Stomach smooth muscle (tissue), 2 donors: ENCODE measurements at regions not wholly inside any gene's neighbourhood (a gene's known extent, or its start where the extent isn't known, plus 50 kb on each side); places are given as distances from the start of the nearest gene placed in this dataset.

ENCODE experiments used
- H3K27ac ChIP-seq: one replicate; pipeline ENCODE4 v1.7.0; 2013; ENCODE audit warnings: mild to moderate bottlenecking, low read length, inconsistent platforms
- H3K27me3 ChIP-seq, 2 donors: one replicate each; pipeline ENCODE4 v1.7.0; 2013; ENCODE audit warnings: low read length in 2 of 2; ENCODE audit not compliant: insufficient read depth in 2 of 2, control insufficient read depth in 1 of 2
- H3K36me3 ChIP-seq, 2 donors: one replicate each; pipeline ENCODE4 v1.7.0; 2013; ENCODE audit warnings: low read length in 2 of 2; ENCODE audit not compliant: control insufficient read depth in 2 of 2, insufficient read depth in 2 of 2
- H3K4me1 ChIP-seq: one replicate; pipeline ENCODE4 v1.7.0; 2013; ENCODE audit warnings: low read length; ENCODE audit not compliant: control insufficient read depth, insufficient read depth
- H3K4me3 ChIP-seq, 2 donors: one replicate each; pipeline ENCODE4 v1.7.0; 2013; ENCODE audit warnings: low read length in 2 of 2
- H3K9ac ChIP-seq, 2 donors: one replicate each; pipeline ENCODE4 v1.7.0; 2013; ENCODE audit warnings: low read length in 2 of 2, mild to moderate bottlenecking in 1 of 2
- H3K9me3 ChIP-seq, 2 donors: one replicate each; pipeline ENCODE4 v1.7.0; 2013; ENCODE audit warnings: low read length in 2 of 2; ENCODE audit not compliant: control insufficient read depth in 2 of 2
- donor health status: healthy.
- donor health status: Pancreatic carcinoma.

DNA sequence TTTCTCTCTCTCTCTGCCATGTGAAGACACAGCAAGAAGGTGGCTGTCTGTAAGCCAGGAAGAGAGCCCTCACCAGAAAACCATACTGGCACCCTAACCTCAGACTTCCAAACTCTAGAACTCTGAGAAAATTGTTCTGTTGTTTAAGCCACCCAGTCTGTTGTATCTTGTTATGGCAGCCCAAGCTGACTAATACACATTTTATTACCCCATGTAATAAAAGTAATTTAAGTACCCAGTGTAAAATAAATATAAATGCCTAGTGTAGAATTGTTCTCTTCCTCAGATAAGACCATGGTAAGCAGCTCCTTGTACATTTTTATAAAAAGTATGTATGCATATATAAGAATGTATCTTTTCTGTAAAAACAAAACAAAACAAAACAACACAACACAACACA, 119.7 kb downstream of the DTL start:
- H3K27ac ChIP-seq: no peak overlapping the region
- H3K4me1 ChIP-seq: no peaks in the 10 kb centered on the region
- H3K4me3 ChIP-seq: no peak overlapping the region
- no peaks in the 10 kb centered on the region for H3K36me3 ChIP-seq
- no peaks in the 10 kb centered on the region for H3K9me3 ChIP-seq
- no peaks in the 10 kb centered on the region for H3K27me3 ChIP-seq
- H3K9ac ChIP-seq: no peak overlapping the region

GRCh38 chr1:212157252-212157651, 121.7 kb downstream of the DTL start:
- no peak overlapping the region for H3K27ac ChIP-seq
- no peaks in the 10 kb centered on the region for H3K36me3 ChIP-seq
- no peaks in the 10 kb centered on the region for H3K27me3 ChIP-seq
- no peak overlapping the region for H3K4me3 ChIP-seq
- no peaks in the 10 kb centered on the region for H3K9me3 ChIP-seq
- H3K4me1 ChIP-seq: peaks cover 13% of the 10 kb centered on the region
- H3K9ac ChIP-seq: no peak overlapping the region

- Histone ChIP-seq H3K36me3 (no peaks in the 10 kb centered on the region), H3K27ac (no peak overlapping the region), H3K9me3 (no peaks in the 10 kb centered on the region), H3K27me3 (no peaks in the 10 kb centered on the region), H3K9ac (no peak overlapping the region), H3K4me3 (no peak overlapping the region), H3K4me1 (peaks cover 18% of the 10 kb centered on the region)
Measured at GRCh38 chr1:212158912-212159796, 123.6 kb downstream of the DTL start.

DNA sequence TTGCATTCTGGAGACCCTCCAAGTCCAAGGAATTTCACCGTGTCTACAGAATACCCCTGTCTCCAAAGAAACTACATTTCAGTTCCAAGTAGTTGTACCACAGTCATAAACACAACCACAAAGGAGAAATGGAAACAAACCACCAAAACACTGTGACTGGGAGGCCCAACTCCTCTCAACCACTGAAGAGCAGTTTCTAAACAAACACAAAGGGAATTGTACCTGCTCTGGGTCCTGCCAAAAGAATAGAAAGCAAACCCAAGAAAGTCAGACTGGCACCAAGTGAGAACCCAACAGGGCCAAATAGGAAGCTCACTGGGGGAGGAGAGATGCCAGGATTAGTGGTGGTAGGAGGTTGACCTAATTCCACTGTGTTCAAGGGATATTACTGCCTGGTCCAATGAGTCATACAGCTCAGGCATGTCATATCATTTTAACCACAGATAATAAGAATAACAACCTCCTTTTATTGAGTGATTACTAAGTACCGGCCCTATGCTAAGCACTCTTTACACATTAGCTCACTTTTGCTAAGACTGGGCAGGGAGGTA, 123.9 kb upstream of the PPP2R5A start:
- Histone ChIP-seq H3K4me3 (no peak overlapping the region), H3K27ac (peak overlapping the region; percentile 24), H3K27me3 (no peaks in the 10 kb centered on the region), H3K9ac (no peak overlapping the region), H3K36me3 (no peaks in the 10 kb centered on the region), H3K9me3 (no peaks in the 10 kb centered on the region), H3K4me1 (peaks cover 18% of the 10 kb centered on the region)

DNA sequence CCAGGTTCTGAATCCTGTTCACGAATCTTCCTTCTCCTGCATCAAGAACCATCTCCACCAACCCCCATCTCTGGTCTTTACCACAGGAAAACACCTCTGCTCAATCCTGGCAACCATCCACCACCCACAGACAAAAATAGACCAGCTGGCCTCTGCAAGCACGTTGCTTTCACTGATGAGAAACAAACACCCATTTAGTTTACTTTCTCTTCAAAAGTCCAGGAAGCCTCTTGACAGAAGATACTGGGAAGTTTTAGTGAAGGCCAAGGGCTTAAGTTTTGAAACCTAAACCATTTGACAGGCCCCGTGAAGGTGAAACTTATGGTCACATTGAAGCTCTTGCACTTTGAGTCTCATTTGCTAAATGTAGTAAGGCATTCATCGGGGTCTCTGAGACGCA, 122.6 kb upstream of the PPP2R5A start:
- no peaks in the 10 kb centered on the region for H3K9me3 ChIP-seq
- H3K36me3 ChIP-seq: no peaks in the 10 kb centered on the region
- H3K27ac ChIP-seq: no peak overlapping the region
- H3K27me3 ChIP-seq: no peaks in the 10 kb centered on the region
- peaks cover 23% of the 10 kb centered on the region for H3K4me1 ChIP-seq
- H3K9ac ChIP-seq: no peak overlapping the region
- peak overlapping the region in 1 of 2 donors; percentile 47 for H3K4me3 ChIP-seq

DNA sequence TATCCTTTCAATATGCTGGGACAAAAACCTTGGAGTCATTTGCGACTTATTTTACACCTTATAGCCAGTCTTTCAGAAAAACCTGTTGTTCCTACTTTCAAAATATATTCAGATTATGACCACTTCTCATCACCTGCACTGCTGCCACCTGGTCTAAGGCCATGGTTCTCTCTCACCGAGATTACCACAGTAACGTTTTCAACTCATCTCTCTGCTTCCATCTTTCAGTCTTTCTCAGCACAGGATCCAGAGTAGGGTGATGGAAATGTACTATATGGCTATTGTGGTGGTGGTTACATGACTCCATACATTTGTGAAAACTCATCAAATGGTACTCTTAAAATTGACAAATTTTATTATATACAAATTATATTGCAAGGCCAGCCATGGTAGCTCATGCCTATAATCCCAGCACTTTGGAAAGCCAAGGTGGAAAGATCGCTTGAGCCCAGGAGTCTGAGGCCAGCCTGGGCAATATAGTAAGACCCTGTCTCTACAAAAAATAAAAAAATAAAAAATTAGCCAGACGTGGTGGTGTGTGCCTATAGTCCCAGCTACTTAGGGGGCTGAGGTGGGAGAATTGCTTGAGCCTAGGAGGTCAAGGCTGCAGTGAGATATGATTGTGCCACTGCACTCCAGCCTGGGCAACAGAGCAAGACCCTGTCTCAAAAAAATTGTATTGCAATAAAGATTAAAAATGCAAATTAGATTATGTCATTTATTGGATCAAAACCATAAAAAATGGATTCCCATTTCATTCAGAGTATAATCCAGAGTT, 120.9 kb upstream of the PPP2R5A start:
- H3K9me3 ChIP-seq: no peaks in the 10 kb centered on the region
- H3K27me3 ChIP-seq: no peaks in the 10 kb centered on the region
- H3K4me1 ChIP-seq: peaks cover 23% of the 10 kb centered on the region
- no peak overlapping the region for H3K4me3 ChIP-seq
- no peak overlapping the region for H3K9ac ChIP-seq
- H3K27ac ChIP-seq: no peak overlapping the region
- no peaks in the 10 kb centered on the region for H3K36me3 ChIP-seq

DNA sequence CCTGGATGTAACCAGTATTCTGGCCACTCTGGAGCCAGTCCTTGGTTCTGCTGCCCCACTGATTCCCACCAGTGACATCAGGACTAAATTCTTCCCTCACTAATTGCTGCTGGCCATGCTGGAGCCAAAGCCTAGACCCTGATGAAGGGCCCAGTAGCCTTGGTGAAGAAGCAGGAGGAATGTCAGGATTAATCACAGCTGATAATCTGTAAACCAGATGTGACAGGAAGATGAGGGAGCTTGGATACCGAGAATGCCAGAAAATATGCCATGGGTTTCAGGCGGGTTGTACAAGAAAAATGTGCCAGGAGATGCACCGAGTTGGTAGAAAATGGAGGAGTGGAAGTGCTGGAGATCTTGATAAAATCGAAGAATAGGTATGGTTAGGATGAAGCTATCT, 119.0 kb upstream of the PPP2R5A start:
- no peak overlapping the region for H3K27ac ChIP-seq
- no peaks in the 10 kb centered on the region for H3K27me3 ChIP-seq
- no peak overlapping the region for H3K9ac ChIP-seq
- H3K4me3 ChIP-seq: no peak overlapping the region
- H3K4me1 ChIP-seq: peaks cover 18% of the 10 kb centered on the region
- no peaks in the 10 kb centered on the region for H3K9me3 ChIP-seq
- H3K36me3 ChIP-seq: no peaks in the 10 kb centered on the region

DNA sequence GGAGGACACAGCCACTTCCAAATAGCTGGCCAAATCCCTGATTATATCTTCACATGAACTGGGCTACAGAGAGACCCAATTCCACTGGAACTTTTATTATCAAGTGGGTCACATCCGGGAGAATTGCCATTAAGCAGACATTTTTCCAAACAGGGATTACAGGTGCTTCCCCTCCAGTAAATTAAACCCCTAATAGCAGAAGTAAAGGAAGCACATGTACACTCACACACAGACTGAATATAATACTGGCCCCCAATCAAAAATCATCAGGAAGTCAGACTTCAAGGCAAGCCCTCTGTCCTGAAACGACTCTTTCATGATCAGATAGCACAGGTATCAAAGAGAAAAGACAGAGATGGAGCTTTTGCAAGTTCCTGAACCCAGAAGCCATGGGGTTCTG, 118.6 kb upstream of the PPP2R5A start:
- Histone ChIP-seq H3K9ac (no peak overlapping the region), H3K27me3 (no peaks in the 10 kb centered on the region), H3K9me3 (no peaks in the 10 kb centered on the region), H3K4me1 (peaks cover 14% of the 10 kb centered on the region), H3K4me3 (no peak overlapping the region), H3K36me3 (no peaks in the 10 kb centered on the region), H3K27ac (no peak overlapping the region)

GRCh38 chr1:212167098-212167497, 118.1 kb upstream of the PPP2R5A start:
- H3K27ac ChIP-seq: no peak overlapping the region
- H3K4me3 ChIP-seq: no peak overlapping the region
- no peaks in the 10 kb centered on the region for H3K36me3 ChIP-seq
- no peaks in the 10 kb centered on the region for H3K9me3 ChIP-seq
- H3K9ac ChIP-seq: no peak overlapping the region
- no peaks in the 10 kb centered on the region for H3K27me3 ChIP-seq
- peaks cover 12% of the 10 kb centered on the region for H3K4me1 ChIP-seq

DNA sequence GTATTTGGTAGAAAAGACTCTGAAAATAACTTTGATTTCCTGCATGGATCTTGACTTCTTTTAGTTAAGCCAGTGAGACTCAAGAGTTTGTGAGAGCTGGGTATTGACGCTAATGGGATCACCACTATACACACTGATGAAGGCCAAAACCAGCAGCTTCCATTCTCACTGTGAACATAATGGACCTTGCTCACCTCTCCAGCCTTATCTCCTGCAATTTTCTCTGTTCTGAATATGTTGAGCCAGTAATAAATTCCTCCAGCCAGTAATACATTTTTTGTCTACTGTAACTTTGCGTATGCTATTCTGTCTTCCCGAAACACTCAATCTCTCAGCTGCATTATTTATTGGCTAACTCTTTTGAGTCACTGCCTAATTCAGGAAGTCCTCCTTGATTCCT, 111.6 kb upstream of the PPP2R5A start:
- H3K9ac ChIP-seq: no peak overlapping the region
- H3K27me3 ChIP-seq: no peaks in the 10 kb centered on the region
- no peak overlapping the region for H3K27ac ChIP-seq
- no peaks in the 10 kb centered on the region for H3K36me3 ChIP-seq
- H3K4me1 ChIP-seq: no peaks in the 10 kb centered on the region
- H3K9me3 ChIP-seq: no peaks in the 10 kb centered on the region
- no peak overlapping the region for H3K4me3 ChIP-seq
